ENCODE measurements at regions not wholly inside any gene's neighbourhood (a gene's known extent, or its start where the extent isn't known, plus 50 kb on each side); places are given as distances from the start of the nearest gene placed in this dataset.
A peak's percentile ranks its signal among the peaks of the same experiment; 100 is the strongest.

DNA sequence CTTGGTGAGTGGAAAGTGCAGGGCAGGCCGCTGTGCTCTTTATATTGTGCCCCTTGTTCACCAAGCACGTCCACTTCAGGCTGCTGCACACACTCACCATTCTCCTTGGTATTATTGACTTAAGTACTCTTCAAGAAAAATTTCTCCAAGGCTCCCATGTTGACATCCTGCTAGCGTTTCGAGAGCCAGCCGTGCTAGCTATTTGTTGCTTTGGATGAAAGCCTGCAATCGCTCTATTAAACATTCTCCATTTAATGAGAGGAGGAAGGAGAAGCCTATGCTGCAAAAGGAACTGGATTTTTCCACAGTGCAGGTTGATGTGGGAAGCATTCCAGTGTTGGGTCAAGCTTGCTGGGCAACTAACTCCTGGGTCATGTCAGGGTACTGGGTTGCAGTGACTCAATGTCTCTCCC is 113.5 kb downstream of the CD83 start:
- intact Hi-C loops (cut with DNase I): no loop called here
- TF ChIP-seq, protein P1, sequence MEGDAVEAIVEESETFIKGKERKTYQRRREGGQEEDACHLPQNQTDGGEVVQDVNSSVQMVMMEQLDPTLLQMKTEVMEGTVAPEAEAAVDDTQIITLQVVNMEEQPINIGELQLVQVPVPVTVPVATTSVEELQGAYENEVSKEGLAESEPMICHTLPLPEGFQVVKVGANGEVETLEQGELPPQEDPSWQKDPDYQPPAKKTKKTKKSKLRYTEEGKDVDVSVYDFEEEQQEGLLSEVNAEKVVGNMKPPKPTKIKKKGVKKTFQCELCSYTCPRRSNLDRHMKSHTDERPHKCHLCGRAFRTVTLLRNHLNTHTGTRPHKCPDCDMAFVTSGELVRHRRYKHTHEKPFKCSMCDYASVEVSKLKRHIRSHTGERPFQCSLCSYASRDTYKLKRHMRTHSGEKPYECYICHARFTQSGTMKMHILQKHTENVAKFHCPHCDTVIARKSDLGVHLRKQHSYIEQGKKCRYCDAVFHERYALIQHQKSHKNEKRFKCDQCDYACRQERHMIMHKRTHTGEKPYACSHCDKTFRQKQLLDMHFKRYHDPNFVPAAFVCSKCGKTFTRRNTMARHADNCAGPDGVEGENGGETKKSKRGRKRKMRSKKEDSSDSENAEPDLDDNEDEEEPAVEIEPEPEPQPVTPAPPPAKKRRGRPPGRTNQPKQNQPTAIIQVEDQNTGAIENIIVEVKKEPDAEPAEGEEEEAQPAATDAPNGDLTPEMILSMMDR (IDR thresholded peaks at IDR 0.05): no peak
- TF ChIP-seq POLR2AphosphoS5 (IDR thresholded peaks at IDR 0.05; ENCODE audit: insufficient read depth in 1 of 2, low read depth in 1 of 2) (no peak), POLR2A (IDR thresholded peaks at IDR 0.05) (no peak)
- Histone ChIP-seq H3K27ac (no peak overlapping the region), H3K4me3 (no peak overlapping the region), H3K36me3 (no peaks in the 10 kb centered on the region), H3K27me3 (no peaks in the 10 kb centered on the region), H3K9me3 (peaks cover 2% of the 10 kb centered on the region), H3K4me1 (no peaks in the 10 kb centered on the region)
- DNase-seq (ENCODE audit: extremely low spot score in 2 of 2): peak in 1 of 2 donors; percentile 55

DNA sequence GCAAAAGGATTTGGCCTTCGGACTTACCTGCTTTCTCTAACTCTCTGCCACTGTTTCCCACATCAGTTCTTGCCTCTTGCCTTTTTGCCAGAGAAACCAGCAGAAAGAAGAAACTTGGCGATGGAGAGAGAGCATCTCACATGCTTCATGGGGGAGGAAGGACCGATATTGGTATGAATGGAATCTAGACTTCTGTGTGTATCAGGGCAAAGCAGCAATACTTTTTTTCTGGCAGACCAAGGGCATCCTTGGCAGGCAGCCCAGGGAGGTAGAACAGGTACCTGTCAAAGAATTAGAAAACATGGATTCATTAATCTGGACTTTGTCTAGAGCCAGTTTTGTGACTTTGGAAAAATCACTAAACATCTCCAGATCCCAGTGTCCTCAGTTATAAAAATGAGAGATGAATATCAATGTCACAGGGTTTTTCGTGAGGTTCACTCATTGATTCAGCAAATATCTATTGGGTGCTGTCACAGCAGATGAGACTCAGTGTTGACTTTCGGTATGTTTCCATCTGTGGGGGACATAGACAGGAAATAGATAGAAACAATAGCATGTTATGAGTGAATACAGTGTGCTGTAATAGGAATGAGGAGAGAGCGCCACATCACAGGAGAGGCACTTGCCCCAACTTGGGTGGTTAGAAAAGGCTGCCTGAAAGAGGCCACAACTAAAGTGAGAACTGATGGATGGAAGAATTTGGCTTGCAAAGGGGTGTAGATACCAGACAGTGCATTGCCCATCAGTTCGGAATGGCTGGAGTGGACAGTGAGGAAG is 114.1 kb downstream of the CD83 start:
- no peaks in the 10 kb centered on the region for H3K9me3 ChIP-seq
- TF ChIP-seq, protein P1 (IDR thresholded peaks at IDR 0.05): no peak
- TF ChIP-seq POLR2AphosphoS5 (IDR thresholded peaks at IDR 0.05; ENCODE audit: insufficient read depth in 1 of 2, low read depth in 1 of 2) (no peak), POLR2A (IDR thresholded peaks at IDR 0.05) (no peak)
- DNase-seq (ENCODE audit: extremely low spot score in 2 of 2): no peak
- H3K4me1 ChIP-seq: no peaks in the 10 kb centered on the region
- no peak overlapping the region for H3K27ac ChIP-seq
- no peaks in the 10 kb centered on the region for H3K36me3 ChIP-seq
- H3K4me3 ChIP-seq: no peak overlapping the region
- H3K27me3 ChIP-seq: no peaks in the 10 kb centered on the region
- intact Hi-C loops (cut with DNase I): no loop called here

DNA sequence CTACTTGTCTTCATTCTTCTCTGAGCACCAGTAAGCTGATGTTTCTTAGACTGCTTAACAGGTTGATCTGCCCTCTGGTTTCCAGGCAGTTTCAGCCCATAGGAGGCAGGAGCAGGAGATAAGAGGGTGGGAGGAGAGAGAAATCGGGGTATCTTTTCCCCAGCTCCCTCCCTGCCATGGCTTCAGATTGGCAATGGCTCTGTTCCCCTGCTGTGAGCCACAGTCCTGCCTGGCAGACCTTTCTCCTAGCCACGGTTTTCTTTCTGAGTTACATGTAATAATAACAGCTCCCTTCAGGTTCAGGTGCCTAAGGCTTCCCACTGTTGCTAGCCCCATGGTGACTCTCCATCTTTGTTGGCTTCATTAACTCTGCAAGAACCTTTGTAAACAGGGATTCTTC is 115.3 kb downstream of the CD83 start:
- Histone ChIP-seq H3K4me1 (no peaks in the 10 kb centered on the region), H3K36me3 (no peaks in the 10 kb centered on the region), H3K9me3 (no peaks in the 10 kb centered on the region), H3K27me3 (no peaks in the 10 kb centered on the region), H3K4me3 (no peak overlapping the region), H3K27ac (no peak overlapping the region)
- intact Hi-C loops (cut with DNase I): no loop called here
- TF ChIP-seq, protein P1 (IDR thresholded peaks at IDR 0.05): no peak
- TF ChIP-seq POLR2A (IDR thresholded peaks at IDR 0.05) (no peak), POLR2AphosphoS5 (IDR thresholded peaks at IDR 0.05; ENCODE audit: insufficient read depth in 1 of 2, low read depth in 1 of 2) (no peak)
- peak in 1 of 2 donors; percentile 72 for DNase-seq (ENCODE audit: extremely low spot score in 2 of 2)

DNA sequence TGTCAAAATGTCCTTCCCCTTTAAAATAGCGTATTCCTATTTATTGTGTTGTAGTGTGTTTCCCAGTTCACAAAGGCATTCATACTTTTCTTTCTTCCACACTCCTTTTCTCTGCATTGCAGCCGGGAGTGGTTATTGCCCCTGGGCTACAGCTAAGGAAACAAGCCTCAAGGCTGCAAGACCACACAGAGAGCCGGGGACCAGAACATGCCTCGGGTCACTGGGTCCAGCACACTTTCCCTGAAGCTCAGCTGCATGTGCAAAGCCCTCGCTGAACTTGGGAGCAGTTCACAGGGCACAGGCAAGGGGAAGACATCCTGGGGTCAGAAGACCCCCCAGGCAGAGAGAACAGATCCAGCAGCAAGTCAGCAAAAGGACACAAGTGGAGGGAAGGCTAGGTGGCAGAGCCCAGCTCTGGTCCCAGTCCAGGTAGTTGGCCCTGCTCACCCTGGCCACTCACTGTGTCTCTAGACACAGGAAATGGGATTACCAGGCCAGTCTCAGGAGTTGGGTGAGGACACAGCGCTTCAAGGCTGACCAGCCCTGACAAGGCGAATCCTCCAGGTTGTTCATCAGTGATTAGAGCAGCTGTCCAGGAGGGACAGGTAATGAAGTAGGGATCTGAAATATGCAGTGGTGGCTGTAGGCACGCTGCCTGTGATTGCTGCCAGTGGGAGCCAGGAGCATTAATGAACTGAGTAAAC is 118.2 kb downstream of the CD83 start:
- H3K9me3 ChIP-seq: no peaks in the 10 kb centered on the region
- intact Hi-C loops (cut with DNase I): no loop called here
- TF ChIP-seq POLR2A (IDR thresholded peaks at IDR 0.05) (no peak), POLR2AphosphoS5 (IDR thresholded peaks at IDR 0.05; ENCODE audit: insufficient read depth in 1 of 2, low read depth in 1 of 2) (no peak)
- TF ChIP-seq, protein P1 (IDR thresholded peaks at IDR 0.05): no peak

DNA sequence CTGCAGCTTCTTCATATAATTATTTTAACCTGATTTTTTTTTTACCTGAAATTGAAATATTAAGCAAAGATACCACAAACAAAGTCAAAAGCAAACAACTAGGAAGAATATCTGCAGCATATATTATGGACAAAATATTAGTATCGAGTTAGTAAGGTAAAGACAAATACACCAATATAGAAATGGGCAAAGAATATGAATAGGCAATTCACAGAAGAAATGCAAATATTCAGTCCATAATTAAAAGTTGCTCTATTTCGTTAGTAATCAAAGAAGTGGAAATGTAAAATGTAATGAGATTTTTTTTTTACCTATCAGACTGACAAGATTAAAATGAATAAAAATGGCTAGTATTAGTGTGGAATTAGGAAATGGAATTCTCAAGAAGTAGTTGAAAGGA is 121.5 kb downstream of the CD83 start:
- Histone ChIP-seq H3K4me3 (no peak overlapping the region), H3K36me3 (no peaks in the 10 kb centered on the region), H3K9me3 (no peaks in the 10 kb centered on the region), H3K4me1 (no peaks in the 10 kb centered on the region), H3K27me3 (no peaks in the 10 kb centered on the region), H3K27ac (no peak overlapping the region)
- intact Hi-C loops (cut with DNase I): no loop called here
- no peak for TF ChIP-seq POLR2AphosphoS5 (IDR thresholded peaks at IDR 0.05; ENCODE audit: insufficient read depth in 1 of 2, low read depth in 1 of 2)
- TF ChIP-seq POLR2A (IDR thresholded peaks at IDR 0.05): no peak
- TF ChIP-seq, protein P1 (IDR thresholded peaks at IDR 0.05): no peak
- no peak for DNase-seq (ENCODE audit: extremely low spot score in 2 of 2)

More for the DNA sequence above, 118.2 kb downstream of the CD83 start:
- no peak overlapping the region for H3K27ac ChIP-seq
- no peaks in the 10 kb centered on the region for H3K36me3 ChIP-seq
- no peaks in the 10 kb centered on the region for H3K4me1 ChIP-seq
- peak; percentile 54 to 61 for DNase-seq (ENCODE audit: extremely low spot score in 2 of 2)
- no peaks in the 10 kb centered on the region for H3K27me3 ChIP-seq
- H3K4me3 ChIP-seq: no peak overlapping the region
